ENCODE measurements at regions not wholly inside any gene's neighbourhood (a gene's known extent, or its start where the extent isn't known, plus 50 kb on each side); places are given as distances from the start of the nearest gene placed in this dataset.

GRCh38 chr13:43985422-43986072 is 105.8 kb downstream of the LACC1 start:
- no peak for DNase-seq (ENCODE audit: extremely low spot score)
- TF ChIP-seq LEF1 (IDR thresholded peaks at IDR 0.05; ENCODE audit: borderline replicate concordance) (no peak), ELF4 (IDR thresholded peaks at IDR 0.05) (no peak)
- ChIA-PET CTCF (interaction anchor here (0.7 kb wide), 1 partner anchor 1812 kb away, joined by 3 read pairs; no protein-coding TSS in a partner anchor), POLR2A (interaction anchor here (1.2 kb wide), 1 partner anchor 11 kb away, joined by 3 read pairs; no protein-coding TSS in a partner anchor)

- ChIA-PET CTCF (interaction anchor here (0.8 kb wide), 1 partner anchor 19 kb away, joined by 3 read pairs; no protein-coding TSS in a partner anchor), POLR2A (interaction anchor here (0.8 to 1.2 kb wide), 2 partner anchors 10 to 451 kb away, joined by 3 read pairs; no protein-coding TSS in a partner anchor)
Measured at GRCh38 chr13:43986421-43986981, 106.8 kb downstream of the LACC1 start.

GRCh38 chr13:43988302-43988701 is 108.6 kb downstream of the LACC1 start:
- POLR2A ChIA-PET = no interaction called here
- CTCF ChIA-PET = no interaction called here
- DNase-seq (ENCODE audit: extremely low spot score) = no peak
- TF ChIP-seq FOXK2 (IDR thresholded peaks at IDR 0.05) = no peak
- no peak for TF ChIP-seq BHLHE40 (IDR thresholded peaks at IDR 0.05; ENCODE audit: borderline replicate concordance)
- no peak for TF ChIP-seq HDGF (IDR thresholded peaks at IDR 0.05; ENCODE audit: borderline replicate concordance)
- no peak for TF ChIP-seq FOXA1 (IDR thresholded peaks at IDR 0.05)
- TF ChIP-seq SUZ12 (IDR thresholded peaks at IDR 0.05) = no peak
- TF ChIP-seq TARDBP (IDR thresholded peaks at IDR 0.05) = no peak
- TF ChIP-seq ELF4 (IDR thresholded peaks at IDR 0.05) = no peak
- no peak for TF ChIP-seq FOXM1 (IDR thresholded peaks at IDR 0.05; ENCODE audit: borderline replicate concordance)
- no peak for TF ChIP-seq CTBP1 (IDR thresholded peaks at IDR 0.05; ENCODE audit: borderline replicate concordance)
- no peak for TF ChIP-seq PKNOX1 (IDR thresholded peaks at IDR 0.05)
- TF ChIP-seq SP1 (IDR thresholded peaks at IDR 0.05) = no peak
- TF ChIP-seq ARNT (IDR thresholded peaks at IDR 0.05) = no peak
- TF ChIP-seq LEF1 (IDR thresholded peaks at IDR 0.05; ENCODE audit: borderline replicate concordance) = no peak

More at GRCh38 chr13:43986421-43986981, 106.8 kb downstream of the LACC1 start:
- DNase-seq (ENCODE audit: extremely low spot score) = no peak
- TF ChIP-seq LEF1 (IDR thresholded peaks at IDR 0.05; ENCODE audit: borderline replicate concordance) (no peak), ARNT (IDR thresholded peaks at IDR 0.05) (no peak), NFRKB (IDR thresholded peaks at IDR 0.05) (no peak), FOXK2 (IDR thresholded peaks at IDR 0.05) (no peak), FOXA1 (IDR thresholded peaks at IDR 0.05) (no peak), HDGF (IDR thresholded peaks at IDR 0.05; ENCODE audit: borderline replicate concordance) (no peak), SUZ12 (IDR thresholded peaks at IDR 0.05) (no peak), ZNF384 (IDR thresholded peaks at IDR 0.05) (no peak), FOXM1 (IDR thresholded peaks at IDR 0.05; ENCODE audit: borderline replicate concordance) (no peak), L3MBTL2 (conservative IDR thresholded peaks at IDR 0.05) (no peak), SP1 (IDR thresholded peaks at IDR 0.05) (no peak), ELF4 (IDR thresholded peaks at IDR 0.05) (no peak), PKNOX1 (IDR thresholded peaks at IDR 0.05) (no peak)

- ChIA-PET POLR2A (no interaction called here), CTCF (no interaction called here)
- no peak for DNase-seq (ENCODE audit: extremely low spot score)
- TF ChIP-seq FOXK2 (IDR thresholded peaks at IDR 0.05) (no peak), ZNF384 (IDR thresholded peaks at IDR 0.05) (no peak), ARNT (IDR thresholded peaks at IDR 0.05) (no peak), BHLHE40 (IDR thresholded peaks at IDR 0.05; ENCODE audit: borderline replicate concordance) (no peak), SP1 (IDR thresholded peaks at IDR 0.05) (no peak), L3MBTL2 (conservative IDR thresholded peaks at IDR 0.05) (no peak), PKNOX1 (IDR thresholded peaks at IDR 0.05) (no peak), CTBP1 (IDR thresholded peaks at IDR 0.05; ENCODE audit: borderline replicate concordance) (no peak), ELF4 (IDR thresholded peaks at IDR 0.05) (no peak), NFRKB (IDR thresholded peaks at IDR 0.05) (no peak), FOXA1 (IDR thresholded peaks at IDR 0.05) (no peak), TARDBP (IDR thresholded peaks at IDR 0.05) (no peak), SUZ12 (IDR thresholded peaks at IDR 0.05) (no peak), LEF1 (IDR thresholded peaks at IDR 0.05; ENCODE audit: borderline replicate concordance) (no peak), FOXM1 (IDR thresholded peaks at IDR 0.05; ENCODE audit: borderline replicate concordance) (no peak), HDGF (IDR thresholded peaks at IDR 0.05; ENCODE audit: borderline replicate concordance) (no peak)
Measured at GRCh38 chr13:43990021-43990420, 110.3 kb downstream of the LACC1 start.

GRCh38 chr13:43990829-43991228 is 111.1 kb downstream of the LACC1 start:
- TF ChIP-seq SP1 (IDR thresholded peaks at IDR 0.05) (no peak), NFRKB (IDR thresholded peaks at IDR 0.05) (no peak), HDGF (IDR thresholded peaks at IDR 0.05; ENCODE audit: borderline replicate concordance) (no peak), LEF1 (IDR thresholded peaks at IDR 0.05; ENCODE audit: borderline replicate concordance) (no peak), FOXA1 (IDR thresholded peaks at IDR 0.05) (no peak), L3MBTL2 (conservative IDR thresholded peaks at IDR 0.05) (no peak), FOXM1 (IDR thresholded peaks at IDR 0.05; ENCODE audit: borderline replicate concordance) (no peak), CTBP1 (IDR thresholded peaks at IDR 0.05; ENCODE audit: borderline replicate concordance) (no peak), FOXK2 (IDR thresholded peaks at IDR 0.05) (no peak), PKNOX1 (IDR thresholded peaks at IDR 0.05) (no peak), ARNT (IDR thresholded peaks at IDR 0.05) (no peak), BHLHE40 (IDR thresholded peaks at IDR 0.05; ENCODE audit: borderline replicate concordance) (no peak), SUZ12 (IDR thresholded peaks at IDR 0.05) (no peak), TARDBP (IDR thresholded peaks at IDR 0.05) (no peak), ZNF384 (IDR thresholded peaks at IDR 0.05) (no peak), ELF4 (IDR thresholded peaks at IDR 0.05) (no peak)
- DNase-seq (ENCODE audit: extremely low spot score) = no peak
- CTCF ChIA-PET = no interaction called here
- POLR2A ChIA-PET = no interaction called here
